OCI-LY7 (cell line): ENCODE measurements at regions not wholly inside any gene's neighbourhood (a gene's known extent, or its start where the extent isn't known, plus 50 kb on each side); places are given as distances from the start of the nearest gene placed in this dataset.
"Not testable (repeated sequence)": the region's sequence is repeated elsewhere in the genome, so short reads cannot be mapped to it uniquely, and the experiment has no call there.

ENCODE experiments used
- BruUV-seq: library from RNA; stranded (reverse); fragments of 400-500 nt; replicated peaks from 2 replicates; lab custom pipeline; 2021; lab: Mats Ljungman, UMichigan
- CTCF ChIA-PET: fragments of 300-600 bp; sonication (Branson Sonifier 250); formaldehyde crosslinking; loops from one replicate; lab custom pipeline; 2022; ENCODE audit warnings: antibody characterized with exemption; ENCODE audit not compliant: unreplicated experiment; lab: Charles Lee
- POLR2A ChIA-PET: fragments of 300-600 bp; sonication (Branson Sonifier 250); formaldehyde crosslinking; loops from one replicate; lab custom pipeline; 2022; ENCODE audit warnings: antibody characterized with exemption; lab: Charles Lee
- DNase-seq: peaks from one replicate; pipeline ENCODE4 v3.0.0-alpha.2; 2015; ENCODE audit warnings: low spot score
- H2AFZ ChIP-seq: fragments of 200-600 bp; sonication (generic), shearing (Covaris generic); 2 replicates; pipeline ENCODE4 v1.6.1; 2014; ENCODE audit warnings: mild to moderate bottlenecking, antibody characterized with exemption, low read length, moderate library complexity
- H3K27ac ChIP-seq: fragments of 200-600 bp; sonication (generic); 2 replicates; pipeline ENCODE4 v1.5.1; 2014; ENCODE audit warnings: mixed run types, low read depth, mild to moderate bottlenecking, moderate library complexity, low read length, inconsistent platforms; ENCODE audit not compliant: poor library complexity, severe bottlenecking
- H3K36me3 ChIP-seq: fragments of 200-600 bp; sonication (generic); 2 replicates; pipeline ENCODE4 v1.6.1; 2014; ENCODE audit warnings: mild to moderate bottlenecking, antibody characterized with exemption, low read length, moderate library complexity, mixed read lengths; ENCODE audit not compliant: insufficient read depth
- H3K4me1 ChIP-seq: fragments of 200-600 bp; sonication (generic); 2 replicates; pipeline ENCODE4 v1.5.1; 2014; ENCODE audit warnings: mild to moderate bottlenecking, low read length; ENCODE audit not compliant: insufficient read depth, poor library complexity, severe bottlenecking
- H3K4me2 ChIP-seq: fragments of 200-600 bp; sonication (generic); 2 replicates; pipeline ENCODE4 v1.6.1; 2014; ENCODE audit warnings: mild to moderate bottlenecking, low read length
- H3K4me3 ChIP-seq: fragments of 200-600 bp; sonication (generic); 2 replicates; pipeline ENCODE4 v1.5.1; 2014; ENCODE audit warnings: mild to moderate bottlenecking, low read depth, low read length; ENCODE audit not compliant: poor library complexity, severe bottlenecking
- H3K79me2 ChIP-seq: fragments of 200-600 bp; sonication (generic); 2 replicates; pipeline ENCODE4 v1.6.1; 2016; ENCODE audit warnings: low read depth, mild to moderate bottlenecking, low read length, moderate library complexity, mixed read lengths; ENCODE audit not compliant: insufficient read depth
- H3K9me2 ChIP-seq: fragments of 200-600 bp; sonication (generic); 2 replicates; pipeline ENCODE4 v1.6.1; 2016; ENCODE audit warnings: mild to moderate bottlenecking, low read length, mixed read lengths; ENCODE audit not compliant: insufficient read depth
- H3K9me3 ChIP-seq: fragments of 200-600 bp; sonication (generic); 2 replicates; pipeline ENCODE4 v1.6.1; 2014; ENCODE audit warnings: mild to moderate bottlenecking, mixed run types, low read length, mixed read lengths
- H4K20me1 ChIP-seq: fragments of 200-600 bp; sonication (generic); 2 replicates; pipeline ENCODE4 v1.6.1; 2014; ENCODE audit warnings: mild to moderate bottlenecking, antibody characterized with exemption, low read length, moderate library complexity, mixed read lengths; ENCODE audit not compliant: insufficient read depth
- EZH2phosphoT487 ChIP-seq: fragments of 200-600 bp; sonication (generic); IDR thresholded peaks from 2 replicates; pipeline ENCODE4 v1.6.1; 2018; ENCODE audit warnings: low read depth, borderline replicate concordance, mild to moderate bottlenecking, mixed run types, antibody characterized with exemption, low read length, moderate library complexity, mixed read lengths
- intact Hi-C: fragments of 100-400 bp; cut with micrococcal nuclease; formaldehyde crosslinking; loops from one replicate; pipeline ENCODE4 v1.10.0; 2022; ENCODE audit not compliant: unreplicated experiment
- TF ChIP-seq, protein P1 (sequence below): fragments of 200-600 bp; sonication (generic); conservative IDR thresholded peaks from 2 replicates; pipeline ENCODE4 v1.5.1; 2014; ENCODE audit warnings: mild to moderate bottlenecking, antibody characterized with exemption, low read length, moderate library complexity, mixed read lengths

DNA sequence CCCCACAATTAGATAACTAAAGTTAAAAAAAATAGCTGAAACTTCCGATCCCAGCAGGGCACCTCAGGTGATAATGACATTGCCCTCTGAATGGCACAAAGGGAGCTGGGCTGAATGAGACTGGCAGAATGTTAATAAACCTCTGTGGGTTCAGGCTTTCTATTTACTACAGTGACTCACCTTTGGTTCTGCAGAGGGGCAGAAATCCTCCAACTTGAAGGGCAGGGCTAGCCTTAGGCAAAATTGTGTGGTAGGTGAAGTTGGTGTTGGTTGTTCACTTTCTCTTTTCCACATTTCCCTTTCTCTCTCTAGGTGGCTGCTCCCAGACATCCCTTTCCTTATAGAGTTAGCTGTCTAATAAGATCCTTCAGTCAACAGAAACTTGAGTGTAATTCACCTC lies 625.2 kb downstream of the EPM2A start:
- Histone ChIP-seq H3K9me3 (no peaks in the 10 kb centered on the region), H3K4me1 (no peaks in the 10 kb centered on the region), H3K79me2 (no peaks in the 10 kb centered on the region), H3K27ac (no peak overlapping the region), H3K4me2 (no peak overlapping the region), H3K36me3 (no peaks in the 10 kb centered on the region), H3K4me3 (no peak overlapping the region), H4K20me1 (no peaks in the 10 kb centered on the region), H3K9me2 (no peaks in the 10 kb centered on the region), H2AFZ (no peak overlapping the region)
- intact Hi-C loops: no loop called here
- no peak for TF ChIP-seq EZH2phosphoT487
- TF ChIP-seq, protein P1, sequence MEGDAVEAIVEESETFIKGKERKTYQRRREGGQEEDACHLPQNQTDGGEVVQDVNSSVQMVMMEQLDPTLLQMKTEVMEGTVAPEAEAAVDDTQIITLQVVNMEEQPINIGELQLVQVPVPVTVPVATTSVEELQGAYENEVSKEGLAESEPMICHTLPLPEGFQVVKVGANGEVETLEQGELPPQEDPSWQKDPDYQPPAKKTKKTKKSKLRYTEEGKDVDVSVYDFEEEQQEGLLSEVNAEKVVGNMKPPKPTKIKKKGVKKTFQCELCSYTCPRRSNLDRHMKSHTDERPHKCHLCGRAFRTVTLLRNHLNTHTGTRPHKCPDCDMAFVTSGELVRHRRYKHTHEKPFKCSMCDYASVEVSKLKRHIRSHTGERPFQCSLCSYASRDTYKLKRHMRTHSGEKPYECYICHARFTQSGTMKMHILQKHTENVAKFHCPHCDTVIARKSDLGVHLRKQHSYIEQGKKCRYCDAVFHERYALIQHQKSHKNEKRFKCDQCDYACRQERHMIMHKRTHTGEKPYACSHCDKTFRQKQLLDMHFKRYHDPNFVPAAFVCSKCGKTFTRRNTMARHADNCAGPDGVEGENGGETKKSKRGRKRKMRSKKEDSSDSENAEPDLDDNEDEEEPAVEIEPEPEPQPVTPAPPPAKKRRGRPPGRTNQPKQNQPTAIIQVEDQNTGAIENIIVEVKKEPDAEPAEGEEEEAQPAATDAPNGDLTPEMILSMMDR: no peak
- CTCF ChIA-PET: no interaction called here
- no peak for DNase-seq
- POLR2A ChIA-PET: interaction anchor here (0.6 kb wide), 1 partner anchor 1021 kb away, joined by 3 read pairs; no protein-coding TSS in a partner anchor
- BruUV-seq: no TSS peak

- H3K36me3 ChIP-seq, H3K79me2 ChIP-seq, intact Hi-C loops, H4K20me1 ChIP-seq, H3K27ac ChIP-seq, H3K4me3 ChIP-seq, POLR2A ChIA-PET, H3K4me1 ChIP-seq, DNase-seq, H3K9me3 ChIP-seq, H3K9me2 ChIP-seq, BruUV-seq, CTCF ChIA-PET, H2AFZ ChIP-seq, H3K4me2 ChIP-seq: not testable (repeated sequence)
Observed at GRCh38 chr6:145111407-145111806, 623.9 kb downstream of the EPM2A start.

GRCh38 chr6:145112711-145113148 lies 622.6 kb downstream of the EPM2A start:
- no peaks in the 10 kb centered on the region for H3K9me3 ChIP-seq
- no peak overlapping the region for H3K4me3 ChIP-seq
- CTCF ChIA-PET: no interaction called here
- BruUV-seq: no TSS peak
- H3K9me2 ChIP-seq: no peaks in the 10 kb centered on the region
- no peak overlapping the region for H3K27ac ChIP-seq
- H2AFZ ChIP-seq: no peak overlapping the region
- intact Hi-C loops: no loop called here
- no peaks in the 10 kb centered on the region for H3K4me1 ChIP-seq
- H3K36me3 ChIP-seq: no peaks in the 10 kb centered on the region
- no peaks in the 10 kb centered on the region for H3K79me2 ChIP-seq
- POLR2A ChIA-PET: no interaction called here
- TF ChIP-seq, protein P1: no peak
- TF ChIP-seq EZH2phosphoT487: no peak
- H4K20me1 ChIP-seq: no peaks in the 10 kb centered on the region
- no peak overlapping the region for H3K4me2 ChIP-seq
- no peak for DNase-seq
